Smooth muscle cell (in vitro differentiated cells): ENCODE measurements at regions not wholly inside any gene's neighbourhood (a gene's known extent, or its start where the extent isn't known, plus 50 kb on each side); places are given as distances from the start of the nearest gene placed in this dataset.
"Not testable (repeated sequence)": the region's sequence is repeated elsewhere in the genome, so short reads cannot be mapped to it uniquely, and the experiment has no call there.

Experiments used
- DNase-seq: peaks from one replicate; lab custom pipeline; 2025; ENCODE audit not compliant: unreplicated experiment; lab: John Stamatoyannopoulos, UW
- H2AFZ ChIP-seq: fragments of 200-600 bp; sonication (generic); 2 replicates; pipeline ENCODE4 v1.6.0; 2016; ENCODE audit warnings: antibody characterized with exemption, low read depth, mild to moderate bottlenecking
- H3F3A ChIP-seq: fragments of 200-600 bp; sonication (generic); 2 replicates; pipeline ENCODE4 v1.6.0; 2017; ENCODE audit warnings: antibody characterized with exemption, low read depth
- H3K27ac ChIP-seq: fragments of 200-600 bp; sonication (generic); 2 replicates; pipeline ENCODE4 v1.5.1; 2016; ENCODE audit warnings: low read depth, mild to moderate bottlenecking
- H3K27me3 ChIP-seq: fragments of 200-600 bp; sonication (generic); 2 replicates; pipeline ENCODE4 v1.6.1; 2016; ENCODE audit warnings: low read depth, mild to moderate bottlenecking
- H3K36me3 ChIP-seq: fragments of 200-600 bp; sonication (generic); 2 replicates; pipeline ENCODE4 v1.5.1; 2016; ENCODE audit warnings: low read depth
- H3K4me1 ChIP-seq: fragments of 200-600 bp; sonication (generic); 2 replicates; pipeline ENCODE4 v1.5.1; 2016; ENCODE audit warnings: low read depth
- H3K4me2 ChIP-seq: fragments of 200-600 bp; sonication (generic); 2 replicates; pipeline ENCODE4 v1.6.0; 2016; ENCODE audit warnings: mild to moderate bottlenecking
- H3K4me3 ChIP-seq: fragments of 200-600 bp; sonication (generic); 2 replicates; pipeline ENCODE4 v1.5.1; 2016; ENCODE audit warnings: mild to moderate bottlenecking
- H3K79me2 ChIP-seq: fragments of 200-600 bp; sonication (generic); 2 replicates; pipeline ENCODE4 v1.6.0; 2016; ENCODE audit warnings: low read depth, mild to moderate bottlenecking
- H3K9ac ChIP-seq: fragments of 200-600 bp; sonication (generic); 2 replicates; pipeline ENCODE4 v1.6.0; 2016; ENCODE audit warnings: low read depth
- H3K9me3 ChIP-seq: fragments of 200-600 bp; sonication (generic); replicated peaks from 2 replicates; pipeline ENCODE4 v1.5.1; 2016; ENCODE audit warnings: low read depth
- H4K20me1 ChIP-seq: fragments of 200-600 bp; sonication (generic); 2 replicates; pipeline ENCODE4 v1.6.0; 2016; ENCODE audit warnings: low read depth
- CTCF ChIP-seq: fragments of 200-600 bp; sonication (generic); IDR thresholded peaks from 2 replicates; pipeline ENCODE4 v1.5.1; 2017; ENCODE audit warnings: borderline replicate concordance, mild to moderate bottlenecking, antibody characterized with exemption; ENCODE audit not compliant: insufficient read depth, poor library complexity, severe bottlenecking
- WGBS: methylation state at CpG from one replicate; pipeline ENCODE4 v1.1.7; 2016; ENCODE audit warnings: low lambda C conversion rate; 5-methylcytosine and 5-hydroxymethylcytosine counted together

GRCh38 chr7:39845006-39845405, 105.0 kb upstream of the CDK13 start:
- Histone ChIP-seq H3K36me3 (no peaks in the 10 kb centered on the region), H3K4me3 (no peak overlapping the region), H3K27me3 (peaks cover 18% of the 10 kb centered on the region), H3K9me3 (no peaks in the 10 kb centered on the region), H4K20me1 (no peaks in the 10 kb centered on the region), H3K4me2 (no peak overlapping the region), H2AFZ (no peak overlapping the region), H3K27ac (no peak overlapping the region), H3K4me1 (no peaks in the 10 kb centered on the region), H3K9ac (no peak overlapping the region), H3F3A (no peaks in the 10 kb centered on the region), H3K79me2 (no peaks in the 10 kb centered on the region)
- 89% methylated on average over 2 of the region's 2 CpGs for WGBS
- TF ChIP-seq CTCF = no peak
- no peak for DNase-seq

- Histone ChIP-seq H3K27me3 (peaks cover 10% of the 10 kb centered on the region), H3K9ac (no peak overlapping the region), H3K4me1 (no peaks in the 10 kb centered on the region), H3K36me3 (no peaks in the 10 kb centered on the region), H3K9me3 (no peaks in the 10 kb centered on the region), H2AFZ (no peak overlapping the region), H3K4me2 (no peak overlapping the region), H3K4me3 (no peak overlapping the region), H3K79me2 (no peaks in the 10 kb centered on the region), H3F3A (no peaks in the 10 kb centered on the region), H4K20me1 (no peaks in the 10 kb centered on the region), H3K27ac (no peak overlapping the region)
- no peak for TF ChIP-seq CTCF
- DNase-seq = no peak
- WGBS = 95% methylated on average over 5 of the region's 5 CpGs
Measured at GRCh38 chr7:39847227-39847626, 102.8 kb upstream of the CDK13 start.

GRCh38 chr7:39851466-39852045, 98.5 kb upstream of the CDK13 start:
- Histone ChIP-seq H3K36me3 (no peaks in the 10 kb centered on the region), H3K27me3 (peaks cover 4% of the 10 kb centered on the region)
- 87% methylated on average over 2 of the region's 2 CpGs for WGBS

GRCh38 chr7:39854616-39855324, 95.3 kb upstream of the CDK13 start:
- H3K9ac ChIP-seq, H3K27me3 ChIP-seq, H3K4me3 ChIP-seq, H2AFZ ChIP-seq, DNase-seq, H3K36me3 ChIP-seq, H3K4me2 ChIP-seq, H3K27ac ChIP-seq, H3K4me1 ChIP-seq, H3F3A ChIP-seq, H4K20me1 ChIP-seq, H3K9me3 ChIP-seq, H3K79me2 ChIP-seq: not testable (repeated sequence)
- 84% methylated on average over 23 of the region's 36 CpGs for WGBS

More at GRCh38 chr7:39851466-39852045, 98.5 kb upstream of the CDK13 start:
- H3K4me3 ChIP-seq = no peak overlapping the region
- H3K4me2 ChIP-seq = no peak overlapping the region
- no peaks in the 10 kb centered on the region for H3F3A ChIP-seq
- H3K9ac ChIP-seq = no peak overlapping the region
- H3K4me1 ChIP-seq = no peaks in the 10 kb centered on the region
- H4K20me1 ChIP-seq = no peaks in the 10 kb centered on the region
- no peak for TF ChIP-seq CTCF
- H3K27ac ChIP-seq = no peak overlapping the region
- H3K9me3 ChIP-seq = no peaks in the 10 kb centered on the region
- H3K79me2 ChIP-seq = no peaks in the 10 kb centered on the region
- H2AFZ ChIP-seq = no peak overlapping the region
- DNase-seq = no peak
